ENCODE measurements at regions not wholly inside any gene's neighbourhood (a gene's known extent, or its start where the extent isn't known, plus 50 kb on each side); places are given as distances from the start of the nearest gene placed in this dataset.
"Not testable (repeated sequence)": the region's sequence is repeated elsewhere in the genome, so short reads cannot be mapped to it uniquely, and the experiment has no call there.

DNA sequence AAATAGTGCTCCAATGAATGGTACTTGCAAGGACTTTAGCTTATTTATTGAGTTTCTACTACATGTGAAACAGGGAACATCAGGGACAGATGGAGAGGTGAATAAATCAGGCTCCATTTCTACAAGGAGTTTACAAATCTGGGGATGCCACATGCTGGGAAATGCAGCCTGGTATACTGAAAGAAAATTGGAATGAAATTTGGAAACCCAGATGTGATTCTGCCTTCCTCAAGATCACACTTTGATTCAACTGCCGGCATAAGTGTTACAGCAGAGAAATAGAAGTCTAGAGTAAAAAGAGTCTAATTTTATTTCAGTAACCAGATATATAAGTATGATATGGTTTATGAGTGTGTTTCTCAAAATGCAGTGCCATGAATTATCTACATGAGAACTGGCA, 1408.4 kb upstream of the C9orf72 start:
- H3K4me3 ChIP-seq, result no peak overlapping the region
- no peaks in the 10 kb centered on the region for H3K79me2 ChIP-seq (ENCODE audit: low read depth)
- H3K36me3 Mint-ChIP-seq, result no peaks in the 10 kb centered on the region
- no peak overlapping the region for H3K4me2 ChIP-seq
- H3K27ac Mint-ChIP-seq, result no peak overlapping the region
- H3K36me3 ChIP-seq, result no peaks in the 10 kb centered on the region
- H3K4me3 Mint-ChIP-seq, result no peak overlapping the region
- H3K4me1 Mint-ChIP-seq, result no peaks in the 10 kb centered on the region
- H2AFZ ChIP-seq (replicated peaks), result no peak overlapping the region
- no peaks in the 10 kb centered on the region for H3K4me1 ChIP-seq
- TF ChIP-seq, protein P1, sequence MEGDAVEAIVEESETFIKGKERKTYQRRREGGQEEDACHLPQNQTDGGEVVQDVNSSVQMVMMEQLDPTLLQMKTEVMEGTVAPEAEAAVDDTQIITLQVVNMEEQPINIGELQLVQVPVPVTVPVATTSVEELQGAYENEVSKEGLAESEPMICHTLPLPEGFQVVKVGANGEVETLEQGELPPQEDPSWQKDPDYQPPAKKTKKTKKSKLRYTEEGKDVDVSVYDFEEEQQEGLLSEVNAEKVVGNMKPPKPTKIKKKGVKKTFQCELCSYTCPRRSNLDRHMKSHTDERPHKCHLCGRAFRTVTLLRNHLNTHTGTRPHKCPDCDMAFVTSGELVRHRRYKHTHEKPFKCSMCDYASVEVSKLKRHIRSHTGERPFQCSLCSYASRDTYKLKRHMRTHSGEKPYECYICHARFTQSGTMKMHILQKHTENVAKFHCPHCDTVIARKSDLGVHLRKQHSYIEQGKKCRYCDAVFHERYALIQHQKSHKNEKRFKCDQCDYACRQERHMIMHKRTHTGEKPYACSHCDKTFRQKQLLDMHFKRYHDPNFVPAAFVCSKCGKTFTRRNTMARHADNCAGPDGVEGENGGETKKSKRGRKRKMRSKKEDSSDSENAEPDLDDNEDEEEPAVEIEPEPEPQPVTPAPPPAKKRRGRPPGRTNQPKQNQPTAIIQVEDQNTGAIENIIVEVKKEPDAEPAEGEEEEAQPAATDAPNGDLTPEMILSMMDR (IDR thresholded peaks at IDR 0.05), result no peak
- no peak for TF ChIP-seq EZH2 (IDR thresholded peaks at IDR 0.05)
- no peak for TF ChIP-seq EZH2phosphoT487 (IDR thresholded peaks at IDR 0.05)
- no peak for DNase-seq (ENCODE audit: low spot score)
- H3F3A ChIP-seq (ENCODE audit: low read depth), result no peaks in the 10 kb centered on the region
- no peaks in the 10 kb centered on the region for H3K27me3 Mint-ChIP-seq (ENCODE audit: insufficient read depth, low read depth)
- no peak overlapping the region for H3K9ac ChIP-seq
- H3K9me3 Mint-ChIP-seq, result no peaks in the 10 kb centered on the region
- no peak overlapping the region for H3K27ac ChIP-seq
- H3K27me3 ChIP-seq, result no peaks in the 10 kb centered on the region
- H4K20me1 ChIP-seq (ENCODE audit: low read depth), result no peaks in the 10 kb centered on the region
- no peaks in the 10 kb centered on the region for H3K9me3 ChIP-seq (ENCODE audit: low read depth)

DNA sequence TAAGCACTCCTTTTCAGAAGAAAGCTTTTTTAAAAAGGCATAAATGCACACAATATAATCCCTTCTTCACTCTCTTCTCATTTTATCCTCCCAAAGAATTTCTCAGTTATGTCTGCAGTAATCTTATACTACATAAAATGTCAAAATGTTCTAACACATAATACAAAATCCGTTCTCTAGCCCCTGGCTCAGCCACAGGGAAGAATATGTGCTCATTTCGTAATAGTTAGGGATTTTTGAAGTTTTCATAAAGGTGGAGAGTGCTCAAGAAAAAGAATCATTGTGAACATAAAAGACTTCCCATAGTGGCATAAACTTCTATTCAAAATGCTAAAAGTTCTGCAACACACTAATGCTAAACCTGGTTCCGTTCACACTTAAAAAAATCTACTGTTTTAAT, 1410.7 kb upstream of the C9orf72 start:
- H3K4me1 Mint-ChIP-seq, result no peaks in the 10 kb centered on the region
- H3K9me3 Mint-ChIP-seq, result no peaks in the 10 kb centered on the region
- Histone ChIP-seq H3K27me3 (no peaks in the 10 kb centered on the region), H3F3A (ENCODE audit: low read depth) (no peaks in the 10 kb centered on the region), H3K27ac (no peak overlapping the region), H3K4me1 (no peaks in the 10 kb centered on the region), H3K4me2 (no peak overlapping the region), H4K20me1 (ENCODE audit: low read depth) (no peaks in the 10 kb centered on the region), H2AFZ (replicated peaks) (no peak overlapping the region), H3K36me3 (no peaks in the 10 kb centered on the region), H3K4me3 (no peak overlapping the region), H3K9ac (no peak overlapping the region), H3K9me3 (ENCODE audit: low read depth) (peaks cover 4% of the 10 kb centered on the region), H3K79me2 (ENCODE audit: low read depth) (no peaks in the 10 kb centered on the region)
- H3K27ac Mint-ChIP-seq, result no peak overlapping the region
- H3K36me3 Mint-ChIP-seq, result no peaks in the 10 kb centered on the region
- no peaks in the 10 kb centered on the region for H3K27me3 Mint-ChIP-seq (ENCODE audit: insufficient read depth, low read depth)
- no peak overlapping the region for H3K4me3 Mint-ChIP-seq
- DNase-seq (ENCODE audit: low spot score), result no peak
- TF ChIP-seq EZH2 (IDR thresholded peaks at IDR 0.05) (no peak), EZH2phosphoT487 (IDR thresholded peaks at IDR 0.05) (no peak)
- TF ChIP-seq, protein P1 (IDR thresholded peaks at IDR 0.05), result no peak

DNA sequence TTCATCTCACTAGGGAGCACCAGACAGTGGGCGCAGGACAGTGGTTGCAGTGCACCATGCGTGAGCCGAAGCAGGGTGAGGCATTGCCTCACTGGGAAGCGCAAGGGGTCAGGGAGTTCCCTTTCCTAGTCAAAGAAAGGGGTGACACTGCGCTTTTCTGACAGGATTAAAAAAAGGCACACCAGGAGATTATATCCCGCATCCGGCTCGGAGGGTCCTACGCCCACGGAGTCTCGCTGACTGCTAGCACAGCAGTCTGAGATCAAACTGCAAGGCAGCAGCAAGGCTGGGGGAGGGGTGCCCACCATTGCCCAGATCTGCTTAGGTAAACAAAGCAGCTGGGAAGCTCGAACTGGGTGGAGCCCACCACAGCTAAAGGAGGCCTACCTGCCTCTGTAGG, 1416.7 kb upstream of the C9orf72 start:
- not testable (repeated sequence) for H3K79me2 ChIP-seq (ENCODE audit: low read depth); H3K9me3 ChIP-seq (ENCODE audit: low read depth); H3K27ac ChIP-seq; H4K20me1 ChIP-seq (ENCODE audit: low read depth); H3K36me3 Mint-ChIP-seq; H3K4me1 Mint-ChIP-seq; H3K4me3 Mint-ChIP-seq; H3K4me1 ChIP-seq; DNase-seq (ENCODE audit: low spot score); H3K4me3 ChIP-seq; H3F3A ChIP-seq (ENCODE audit: low read depth); H3K27me3 Mint-ChIP-seq (ENCODE audit: insufficient read depth, low read depth); H3K27me3 ChIP-seq; H2AFZ ChIP-seq (replicated peaks); H3K27ac Mint-ChIP-seq; H3K4me2 ChIP-seq; H3K9ac ChIP-seq; H3K36me3 ChIP-seq
- peaks cover 11% of the 10 kb centered on the region for H3K9me3 Mint-ChIP-seq

DNA sequence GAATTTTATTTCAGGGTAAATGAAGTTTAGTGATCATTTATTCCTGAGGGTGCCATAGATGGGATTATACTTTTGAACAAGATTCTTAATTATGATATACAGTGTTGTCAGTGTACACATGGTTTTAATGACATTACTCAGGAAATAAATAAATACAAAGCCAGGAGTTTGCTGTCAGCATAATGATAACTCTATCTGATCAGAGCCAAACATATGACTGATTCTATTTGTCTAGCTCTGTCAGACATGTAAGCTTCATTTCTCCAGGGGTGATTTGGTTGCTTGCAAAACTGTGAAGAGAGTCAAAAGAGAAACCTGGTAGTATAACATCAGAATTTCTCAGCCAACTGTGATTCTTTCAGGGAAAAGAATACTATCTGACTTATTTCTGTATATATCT, 1425.8 kb upstream of the C9orf72 start:
- no peaks in the 10 kb centered on the region for H3K4me1 ChIP-seq
- H3K9ac ChIP-seq, result no peak overlapping the region
- H3K9me3 ChIP-seq (ENCODE audit: low read depth), result no peaks in the 10 kb centered on the region
- no peak overlapping the region for H2AFZ ChIP-seq (replicated peaks)
- no peak overlapping the region for H3K4me2 ChIP-seq
- H3K4me3 Mint-ChIP-seq, result no peak overlapping the region
- H3K27me3 Mint-ChIP-seq (ENCODE audit: insufficient read depth, low read depth), result no peaks in the 10 kb centered on the region
- no peaks in the 10 kb centered on the region for H3K9me3 Mint-ChIP-seq
- H3K79me2 ChIP-seq (ENCODE audit: low read depth), result no peaks in the 10 kb centered on the region
- no peaks in the 10 kb centered on the region for H3K4me1 Mint-ChIP-seq
- no peaks in the 10 kb centered on the region for H3K36me3 ChIP-seq
- no peaks in the 10 kb centered on the region for H3K36me3 Mint-ChIP-seq
- H3K27ac ChIP-seq, result no peak overlapping the region
- H3F3A ChIP-seq (ENCODE audit: low read depth), result no peaks in the 10 kb centered on the region
- H4K20me1 ChIP-seq (ENCODE audit: low read depth), result no peaks in the 10 kb centered on the region
- H3K27ac Mint-ChIP-seq, result no peak overlapping the region
- no peak overlapping the region for H3K4me3 ChIP-seq
- TF ChIP-seq EZH2 (IDR thresholded peaks at IDR 0.05) (no peak), EZH2phosphoT487 (IDR thresholded peaks at IDR 0.05) (no peak)
- TF ChIP-seq, protein P1 (IDR thresholded peaks at IDR 0.05), result no peak
- H3K27me3 ChIP-seq, result no peaks in the 10 kb centered on the region
- DNase-seq (ENCODE audit: low spot score), result no peak

Measured in neural progenitor cell (in vitro differentiated cells).